ENCODE measurements at regions not wholly inside any gene's neighbourhood (a gene's known extent, or its start where the extent isn't known, plus 50 kb on each side); places are given as distances from the start of the nearest gene placed in this dataset.

- H3K4me1 ChIP-seq (ENCODE audit: insufficient read depth, low read length), result no peaks in the 10 kb centered on the region; the same call in 1 of the 2 replicates
- H3K9me3 ChIP-seq (ENCODE audit: control insufficient read depth, low read depth, low read length), result no peaks in the 10 kb centered on the region
- H3T11ph ChIP-seq (ENCODE audit: low read length), result no peak overlapping the region
- H2BK20ac ChIP-seq (ENCODE audit: low read depth, low read length, poor library complexity, severe bottlenecking), result no peak overlapping the region
- H4K8ac ChIP-seq (replicated peaks; ENCODE audit: insufficient read length, low read depth, low read length), result no peak overlapping the region
- no peak overlapping the region for H3K18ac ChIP-seq (ENCODE audit: insufficient read length, low read depth, low read length)
- H3K4me3 Mint-ChIP-seq, result no peak overlapping the region
- no peaks in the 10 kb centered on the region for H4K20me1 ChIP-seq (ENCODE audit: control insufficient read depth, insufficient read depth, insufficient read length)
- no peak overlapping the region for H3K9ac ChIP-seq (ENCODE audit: extremely low read depth, insufficient read length, low read length)
- H2BK120ac ChIP-seq (ENCODE audit: low read depth, low read length, poor library complexity, severe bottlenecking), result no peak overlapping the region
- H3K79me2 ChIP-seq (ENCODE audit: insufficient read depth, low read length), result no peaks in the 10 kb centered on the region
- H3K4ac ChIP-seq (ENCODE audit: low read depth, low read length), result no peak overlapping the region
- no peak overlapping the region for H2AK5ac ChIP-seq (ENCODE audit: insufficient read length, low read length)
- H3K14ac ChIP-seq (ENCODE audit: insufficient read depth, low read length), result no peak overlapping the region
- no peak overlapping the region for H3K23ac ChIP-seq (ENCODE audit: insufficient read length, low read depth, low read length)
- H2AFZ ChIP-seq (ENCODE audit: low read length), result no peak overlapping the region
- no peak overlapping the region for H4K5ac ChIP-seq (ENCODE audit: insufficient read length, low read depth, low read length)
- H3K9me3 Mint-ChIP-seq, result peaks cover 0 to 3% of the 10 kb centered on the region in 2 experiments; a peak in 2 of 5 replicates
- H3K27ac ChIP-seq (ENCODE audit: insufficient read length, low read depth, low read length), result no peak overlapping the region
- no peaks in the 10 kb centered on the region for H3K23me2 ChIP-seq (ENCODE audit: insufficient read length, low read depth, low read length, poor library complexity, severe bottlenecking)
- H3K27ac Mint-ChIP-seq, result no peak overlapping the region
- H3K4me1 Mint-ChIP-seq, result peaks cover 14 to 16% of the 10 kb centered on the region in 2 experiments
- DNase-seq, result no peak
- H3K27me3 ChIP-seq (ENCODE audit: insufficient read depth, low read length), result no peaks in the 10 kb centered on the region
- H3K36me3 Mint-ChIP-seq (ENCODE audit: insufficient read depth in 1 of 3, low read depth in 3 of 3), result peaks cover 0 to 6% (median 3%) of the 10 kb centered on the region in 3 experiments; a peak in 5 of 7 replicates
- no peak overlapping the region for H4K91ac ChIP-seq (ENCODE audit: insufficient read length, low read depth, low read length)
- no peak overlapping the region for H3K4me2 ChIP-seq (ENCODE audit: insufficient read depth, insufficient read length, low read length)
- H2BK5ac ChIP-seq (ENCODE audit: insufficient read length, low read length), result no peak overlapping the region
- no peak overlapping the region for H3K56ac ChIP-seq (ENCODE audit: insufficient read length, low read depth, low read length)
- TF ChIP-seq, protein P1, sequence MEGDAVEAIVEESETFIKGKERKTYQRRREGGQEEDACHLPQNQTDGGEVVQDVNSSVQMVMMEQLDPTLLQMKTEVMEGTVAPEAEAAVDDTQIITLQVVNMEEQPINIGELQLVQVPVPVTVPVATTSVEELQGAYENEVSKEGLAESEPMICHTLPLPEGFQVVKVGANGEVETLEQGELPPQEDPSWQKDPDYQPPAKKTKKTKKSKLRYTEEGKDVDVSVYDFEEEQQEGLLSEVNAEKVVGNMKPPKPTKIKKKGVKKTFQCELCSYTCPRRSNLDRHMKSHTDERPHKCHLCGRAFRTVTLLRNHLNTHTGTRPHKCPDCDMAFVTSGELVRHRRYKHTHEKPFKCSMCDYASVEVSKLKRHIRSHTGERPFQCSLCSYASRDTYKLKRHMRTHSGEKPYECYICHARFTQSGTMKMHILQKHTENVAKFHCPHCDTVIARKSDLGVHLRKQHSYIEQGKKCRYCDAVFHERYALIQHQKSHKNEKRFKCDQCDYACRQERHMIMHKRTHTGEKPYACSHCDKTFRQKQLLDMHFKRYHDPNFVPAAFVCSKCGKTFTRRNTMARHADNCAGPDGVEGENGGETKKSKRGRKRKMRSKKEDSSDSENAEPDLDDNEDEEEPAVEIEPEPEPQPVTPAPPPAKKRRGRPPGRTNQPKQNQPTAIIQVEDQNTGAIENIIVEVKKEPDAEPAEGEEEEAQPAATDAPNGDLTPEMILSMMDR (conservative IDR thresholded peaks at IDR 0.05), result no peak
- no peaks in the 10 kb centered on the region for H3K79me1 ChIP-seq (ENCODE audit: insufficient read depth, low read depth, low read length, poor library complexity, severe bottlenecking)
- no peak overlapping the region for H2BK12ac ChIP-seq (ENCODE audit: insufficient read length, low read depth, low read length)
- H2BK15ac ChIP-seq (ENCODE audit: low read depth, low read length), result no peak overlapping the region
- no peaks in the 10 kb centered on the region for H3K27me3 Mint-ChIP-seq (ENCODE audit: low read depth)
Observed at GRCh38 chr6:128759447-128759846, 123.5 kb upstream of the LAMA2 start.
